ENCODE measurements at regions not wholly inside any gene's neighbourhood (a gene's known extent, or its start where the extent isn't known, plus 50 kb on each side); places are given as distances from the start of the nearest gene placed in this dataset.

GRCh38 chr2:125850541-125850940, 805.4 kb upstream of the GYPC start:
- no peak for TF ChIP-seq CTCF (conservative IDR thresholded peaks at IDR 0.05; ENCODE audit: low read depth, low read length)
- no peak for DNase-seq (ENCODE audit: low read depth)
- no peak overlapping the region for H3K4me3 ChIP-seq (ENCODE audit: low read length)

DNA sequence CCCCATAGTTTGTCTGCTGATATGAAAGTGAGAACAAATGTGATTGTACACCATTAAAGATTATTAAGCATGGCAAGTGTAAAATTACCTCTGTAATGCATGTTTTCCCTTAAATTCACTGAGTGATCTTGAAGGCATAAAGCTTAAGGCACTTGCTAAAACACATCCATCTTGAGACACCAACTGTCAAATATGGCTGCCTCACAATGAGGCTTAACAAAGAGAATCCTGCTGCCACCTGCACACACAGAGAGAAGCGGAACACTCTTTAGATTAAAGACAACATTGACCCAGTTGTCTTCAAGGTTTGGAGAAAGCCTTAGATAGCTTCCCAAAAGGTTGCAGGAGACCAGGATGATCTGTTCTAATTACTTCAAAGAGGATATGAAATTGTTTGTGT, 803.6 kb upstream of the GYPC start:
- H3K4me3 ChIP-seq (ENCODE audit: low read length), result no peak overlapping the region
- no peak for DNase-seq (ENCODE audit: low read depth)
- TF ChIP-seq CTCF (conservative IDR thresholded peaks at IDR 0.05; ENCODE audit: low read depth, low read length), result no peak

DNA sequence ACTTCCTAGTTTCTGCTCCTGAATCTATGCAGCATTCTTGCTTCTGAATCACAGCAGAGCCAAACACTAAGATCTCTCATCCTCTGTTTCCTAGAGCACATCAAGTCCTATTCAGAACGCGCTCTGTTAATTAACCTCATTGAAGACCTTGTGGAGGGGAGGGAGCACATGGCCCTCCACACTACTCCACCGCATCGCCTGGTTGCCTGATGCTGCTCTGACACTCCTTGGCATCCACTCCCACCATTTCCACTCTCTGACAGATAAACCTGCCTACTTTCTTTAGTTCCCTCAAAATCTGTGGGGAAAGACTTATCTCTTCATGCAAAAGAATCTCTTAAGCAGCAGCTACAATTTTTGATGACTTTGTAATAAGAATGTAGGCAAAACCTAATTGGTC, 802.3 kb upstream of the GYPC start:
- DNase-seq (ENCODE audit: low read depth), result no peak

GRCh38 chr2:125855204-125855603, 800.8 kb upstream of the GYPC start:
- H3K4me3 ChIP-seq (ENCODE audit: low read length), result no peak overlapping the region
- TF ChIP-seq CTCF (conservative IDR thresholded peaks at IDR 0.05; ENCODE audit: low read depth, low read length), result no peak
- DNase-seq (ENCODE audit: low read depth), result no peak

More for the DNA sequence above, 802.3 kb upstream of the GYPC start:
- no peak overlapping the region for H3K4me3 ChIP-seq (ENCODE audit: low read length)
- TF ChIP-seq CTCF (conservative IDR thresholded peaks at IDR 0.05; ENCODE audit: low read depth, low read length), result no peak

DNA sequence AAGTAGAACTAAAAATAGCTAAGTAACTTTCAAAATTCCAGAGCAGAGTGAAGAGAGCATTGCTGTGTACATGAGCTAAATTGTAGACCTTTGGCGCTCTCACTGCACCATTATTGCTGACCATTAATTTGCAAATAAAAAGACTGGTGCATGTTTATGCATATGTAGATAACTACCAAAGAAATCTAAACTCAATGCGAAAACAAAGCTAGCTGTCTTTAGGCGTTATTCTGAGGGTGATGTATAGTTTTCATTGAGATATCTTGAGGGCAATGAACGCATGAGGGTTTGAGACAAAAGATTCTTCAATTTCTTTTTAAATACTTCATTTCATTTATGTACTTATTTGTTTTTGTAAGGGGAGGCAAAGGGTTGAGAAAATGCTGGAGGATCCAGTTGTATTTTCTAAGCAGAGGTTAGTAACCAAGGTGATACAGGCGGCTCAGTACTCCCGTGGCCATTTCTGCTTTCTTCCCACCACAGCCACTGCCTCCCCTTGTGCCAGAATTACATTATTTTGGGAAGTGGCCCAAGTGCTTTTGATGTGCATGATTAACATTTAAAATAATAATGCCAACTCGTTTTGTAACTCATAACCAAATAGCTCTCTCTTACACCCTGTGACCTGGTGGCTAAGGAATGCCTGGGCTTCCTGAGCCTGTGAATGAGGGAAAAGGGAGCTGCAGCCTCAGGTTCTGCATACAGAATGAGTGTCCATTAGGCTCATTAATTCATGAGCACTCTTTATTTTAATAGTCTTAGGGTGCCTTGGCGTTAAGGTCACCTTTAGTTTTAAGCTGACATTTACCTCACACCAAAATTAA, 797.8 kb upstream of the GYPC start:
- H3K4me3 ChIP-seq (ENCODE audit: low read length), result no peak overlapping the region
- no peak for TF ChIP-seq CTCF (conservative IDR thresholded peaks at IDR 0.05; ENCODE audit: low read depth, low read length)
- DNase-seq (ENCODE audit: low read depth), result no peak

- no peak for TF ChIP-seq CTCF (conservative IDR thresholded peaks at IDR 0.05; ENCODE audit: low read depth, low read length)
- no peak overlapping the region for H3K4me3 ChIP-seq (ENCODE audit: low read length)
- no peak for DNase-seq (ENCODE audit: low read depth)
Observed at GRCh38 chr2:125861461-125861860, 794.5 kb upstream of the GYPC start.

GRCh38 chr2:125867908-125868307, 788.0 kb upstream of the GYPC start:
- DNase-seq (ENCODE audit: low read depth), result no peak
- TF ChIP-seq CTCF (conservative IDR thresholded peaks at IDR 0.05; ENCODE audit: low read depth, low read length), result no peak

More at GRCh38 chr2:125867908-125868307, 788.0 kb upstream of the GYPC start:
- H3K4me3 ChIP-seq (ENCODE audit: low read length), result no peak overlapping the region
